PC-9 (cell line): ENCODE measurements at regions not wholly inside any gene's neighbourhood (a gene's known extent, or its start where the extent isn't known, plus 50 kb on each side); places are given as distances from the start of the nearest gene placed in this dataset.

Experiments used
- BruUV-seq: library from RNA; stranded (reverse); fragments of 400-500 nt; replicated peaks from 2 replicates; lab custom pipeline; 2021; lab: Mats Ljungman, UMichigan
- CTCF ChIA-PET: fragments of 300-600 bp; sonication (Branson Sonifier 250); formaldehyde crosslinking; loops from one replicate; lab custom pipeline; 2022; ENCODE audit warnings: antibody characterized with exemption; lab: Charles Lee
- POLR2A ChIA-PET: fragments of 300-600 bp; sonication (Branson Sonifier 250); formaldehyde crosslinking; loops from one replicate; lab custom pipeline; 2022; ENCODE audit warnings: antibody characterized with exemption; ENCODE audit not compliant: unreplicated experiment; lab: Charles Lee
- DNase-seq, 2 experiments: peaks; one replicate each; pipeline versions ENCODE4 v3.0.0 to v3.0.0-alpha.2; 2015 to 2022; ENCODE audit warnings: mixed read lengths in 1 of 2
- H2AFZ ChIP-seq: fragments of 200-600 bp; sonication (generic); 2 replicates; pipeline ENCODE4 v1.8.1; 2017; ENCODE audit warnings: antibody characterized with exemption
- H3F3A ChIP-seq: fragments of 200-600 bp; sonication (generic); 2 replicates; pipeline ENCODE4 v1.8.1; 2017; ENCODE audit warnings: antibody characterized with exemption, mild to moderate bottlenecking, low read depth; ENCODE audit not compliant: insufficient read depth
- H3K27ac ChIP-seq: fragments of 200-600 bp; sonication (generic); 2 replicates; pipeline ENCODE4 v1.6.1; 2016; ENCODE audit warnings: mixed run types
- H3K27me3 ChIP-seq: fragments of 200-600 bp; sonication (generic); 2 replicates; pipeline ENCODE4 v1.6.1; 2016; ENCODE audit warnings: low read depth, mixed run types; ENCODE audit not compliant: insufficient read depth
- H3K36me3 ChIP-seq: fragments of 200-600 bp; sonication (generic); 2 replicates; pipeline ENCODE4 v1.6.1; 2016; ENCODE audit warnings: low read depth, mixed run types
- H3K4me1 ChIP-seq: fragments of 200-600 bp; sonication (generic); replicated peaks from 2 replicates; pipeline ENCODE4 v1.6.1; 2016; ENCODE audit warnings: mixed run types; ENCODE audit not compliant: insufficient read depth
- H3K4me2 ChIP-seq: fragments of 200-600 bp; sonication (generic); 2 replicates; pipeline ENCODE4 v1.6.1; 2017; ENCODE audit warnings: mixed run types
- H3K4me3 ChIP-seq: fragments of 200-600 bp; sonication (generic); 2 replicates; pipeline ENCODE4 v1.6.1; 2016; ENCODE audit warnings: mixed run types
- H3K79me2 ChIP-seq: fragments of 200-600 bp; sonication (generic); 2 replicates; pipeline ENCODE4 v1.6.1; 2017; ENCODE audit warnings: low read depth, mixed run types
- H3K9me2 ChIP-seq: fragments of 200-600 bp; sonication (generic); 2 replicates; pipeline ENCODE4 v1.8.1; 2017; ENCODE audit warnings: mild to moderate bottlenecking; ENCODE audit not compliant: insufficient read depth
- H3K9me3 ChIP-seq: fragments of 200-600 bp; sonication (generic); 2 replicates; pipeline ENCODE4 v1.8.1; 2016; ENCODE audit warnings: low read depth; ENCODE audit not compliant: insufficient read depth
- H4K20me1 ChIP-seq: fragments of 200-600 bp; sonication (generic); 2 replicates; pipeline ENCODE4 v1.8.1; 2017; ENCODE audit not compliant: insufficient read depth
- CTCF ChIP-seq: fragments of 200-600 bp; sonication (generic); conservative IDR thresholded peaks from 2 replicates; pipeline ENCODE4 v1.6.1; 2017; ENCODE audit warnings: mixed run types, antibody characterized with exemption, mild to moderate bottlenecking, moderate library complexity
- EZH2 ChIP-seq: fragments of 200-600 bp; sonication (generic); IDR thresholded peaks from 2 replicates; pipeline ENCODE4 v1.8.0; 2017; ENCODE audit warnings: antibody characterized with exemption, low read depth
- intact Hi-C: fragments of 100-400 bp; cut with micrococcal nuclease; formaldehyde crosslinking; loops from one replicate; pipeline ENCODE4 v1.10.0; 2022; ENCODE audit not compliant: unreplicated experiment

GRCh38 chr9:135267191-135267809 is 179.8 kb downstream of the OLFM1 start:
- intact Hi-C loops = no loop called here

GRCh38 chr9:135268031-135268430 is 180.6 kb downstream of the OLFM1 start:
- ChIA-PET POLR2A (no interaction called here), CTCF (interaction anchor here (0.6 kb wide), 1 partner anchor 1552 kb away, joined by 6 read pairs; no protein-coding TSS in a partner anchor)
- H3K79me2 ChIP-seq = no peaks in the 10 kb centered on the region
- H3K27me3 ChIP-seq = peaks cover 92% of the 10 kb centered on the region
- H3K4me1 ChIP-seq = no peaks in the 10 kb centered on the region
- H3K4me2 ChIP-seq = no peak overlapping the region
- no peaks in the 10 kb centered on the region for H3K36me3 ChIP-seq
- peaks cover 6% of the 10 kb centered on the region; the same call in 1 of the 2 replicates for H3F3A ChIP-seq
- H3K9me3 ChIP-seq = 0 out of 2 replicates have a peak, but pooled peaks cover 2% of the 10 kb centered on the region
- DNase-seq = no peak
- no peaks in the 10 kb centered on the region; the same call in 1 of the 2 replicates for H4K20me1 ChIP-seq
- H2AFZ ChIP-seq = no peak overlapping the region
- no TSS peak for BruUV-seq
- no peak overlapping the region for H3K4me3 ChIP-seq
- no peak overlapping the region for H3K27ac ChIP-seq
- TF ChIP-seq CTCF = no peak
- no peak for TF ChIP-seq EZH2
- no peaks in the 10 kb centered on the region for H3K9me2 ChIP-seq
- intact Hi-C loops = no loop called here

More at GRCh38 chr9:135267191-135267809, 179.8 kb downstream of the OLFM1 start:
- Histone ChIP-seq H3K27me3 (peaks cover 92% of the 10 kb centered on the region), H4K20me1 (no peaks in the 10 kb centered on the region; the same call in 1 of the 2 replicates), H3K4me1 (no peaks in the 10 kb centered on the region), H2AFZ (no peak overlapping the region), H3K9me3 (0 out of 2 replicates have a peak, but pooled peaks cover 2% of the 10 kb centered on the region), H3K27ac (no peak overlapping the region), H3K79me2 (no peaks in the 10 kb centered on the region), H3K36me3 (no peaks in the 10 kb centered on the region), H3K4me2 (no peak overlapping the region), H3F3A (peaks cover 6% of the 10 kb centered on the region; the same call in 1 of the 2 replicates), H3K9me2 (no peaks in the 10 kb centered on the region), H3K4me3 (no peak overlapping the region)
- BruUV-seq = no TSS peak
- TF ChIP-seq CTCF (no peak), EZH2 (0 out of 2 replicates have a peak, but pooled peaks have one; percentile 33)
- no peak for DNase-seq
- ChIA-PET CTCF (interaction anchor here (0.6 kb wide), 1 partner anchor 1553 kb away, joined by 6 read pairs; no protein-coding TSS in a partner anchor), POLR2A (no interaction called here)

- TF ChIP-seq CTCF (no peak), EZH2 (no peak)
- Histone ChIP-seq H3K9me3 (0 out of 2 replicates have a peak, but pooled peaks cover 2% of the 10 kb centered on the region), H2AFZ (no peak overlapping the region), H3K9me2 (no peaks in the 10 kb centered on the region), H3K36me3 (no peaks in the 10 kb centered on the region), H3K4me3 (no peak overlapping the region), H3F3A (peaks cover 6% of the 10 kb centered on the region; the same call in 1 of the 2 replicates), H3K27me3 (peaks cover 96% of the 10 kb centered on the region), H3K4me1 (no peaks in the 10 kb centered on the region), H3K4me2 (no peak overlapping the region), H3K27ac (no peak overlapping the region), H3K79me2 (no peaks in the 10 kb centered on the region), H4K20me1 (no peaks in the 10 kb centered on the region; the same call in 1 of the 2 replicates)
- CTCF ChIA-PET = no interaction called here
- intact Hi-C loops = no loop called here
- BruUV-seq = no TSS peak
- DNase-seq = no peak
- POLR2A ChIA-PET = no interaction called here
Measured at GRCh38 chr9:135268981-135269380, 181.5 kb downstream of the OLFM1 start.
